Activated CD4-positive, alpha-beta T cell treated with anti-CD3 and anti-CD28 coated beads for 36 hours (primary cell): ENCODE measurements at regions not wholly inside any gene's neighbourhood (a gene's known extent, or its start where the extent isn't known, plus 50 kb on each side); places are given as distances from the start of the nearest gene placed in this dataset.

Experiments used
- ATAC-seq: fragments of 200-7000 bp; cut with Tn5 transposase; one replicate; pipeline ENCODE4 v1.10.0; 2021; ENCODE audit warnings: mild to moderate bottlenecking, moderate library complexity
- CTCF ChIA-PET: fragments of 350-600 bp; sonication (Branson Sonifier 250); formaldehyde crosslinking; loops from one replicate; lab custom pipeline; 2021; ENCODE audit warnings: antibody characterized with exemption; lab: Charles Lee
- POLR2A ChIA-PET: fragments of 350-600 bp; sonication (Branson Sonifier 250); formaldehyde crosslinking; loops from one replicate; lab custom pipeline; 2021; ENCODE audit warnings: antibody characterized with exemption, inconsistent platforms; lab: Charles Lee
- DNase-seq: peaks from one replicate; pipeline ENCODE4 v3.0.0-alpha.2; 2020
- H3K27ac Mint-ChIP-seq: one replicate; pipeline ENCODE4 v1.8.0; 2021; ENCODE audit warnings: mixed read lengths
- H3K27me3 Mint-ChIP-seq: one replicate; pipeline ENCODE4 v1.8.0; 2021; ENCODE audit warnings: mixed read lengths
- H3K36me3 Mint-ChIP-seq: one replicate; pipeline ENCODE4 v1.8.0; 2021; ENCODE audit warnings: low read depth, mixed read lengths
- H3K4me1 Mint-ChIP-seq: one replicate; pipeline ENCODE4 v1.8.0; 2021; ENCODE audit warnings: mixed read lengths
- H3K4me3 Mint-ChIP-seq: one replicate; pipeline ENCODE4 v1.8.0; 2021; ENCODE audit warnings: mild to moderate bottlenecking, moderate library complexity, mixed read lengths
- H3K9me3 Mint-ChIP-seq: one replicate; pipeline ENCODE4 v1.8.0; 2021; ENCODE audit warnings: low read depth, mixed read lengths
- intact Hi-C, 2 experiments: fragments of 100-400 bp; cut with DNase I in 1 of 2; cut with micrococcal nuclease in 1 of 2; formaldehyde crosslinking; loops; one replicate each; pipeline versions ENCODE4 v1.14.2 to v1.15.1; 2022 to 2024; cut with DNase I, micrococcal nuclease

DNA sequence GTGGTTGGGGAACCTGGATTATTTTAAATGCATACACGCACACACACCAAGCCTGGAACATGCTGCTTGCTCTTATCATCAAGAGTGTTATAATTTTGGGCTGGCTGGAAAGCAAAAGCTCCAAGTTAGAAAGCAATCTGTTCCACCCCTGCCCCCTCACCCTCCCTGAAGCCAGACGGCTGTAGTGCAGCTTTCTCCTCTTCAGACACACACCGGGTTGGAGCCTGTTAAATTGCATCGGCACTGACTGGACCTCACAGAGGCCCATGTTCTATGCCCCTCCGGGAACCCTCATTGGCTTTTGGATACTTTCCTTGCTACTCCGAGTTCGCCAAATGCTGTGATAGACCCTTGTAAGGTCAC, 90.6 kb upstream of the KCNJ15 start:
- no peak overlapping the region for H3K27ac Mint-ChIP-seq
- peaks cover under 1% of the 10 kb centered on the region for H3K27me3 Mint-ChIP-seq
- no peaks in the 10 kb centered on the region for H3K9me3 Mint-ChIP-seq
- ChIA-PET POLR2A (no interaction called here), CTCF (interaction anchor here (1.0 kb wide), 1 partner anchor 127 kb away, joined by 3 read pairs; no protein-coding TSS in a partner anchor)
- intact Hi-C loops: no loop called here
- no peaks in the 10 kb centered on the region for H3K36me3 Mint-ChIP-seq
- no peak for ATAC-seq
- no peaks in the 10 kb centered on the region for H3K4me1 Mint-ChIP-seq
- DNase-seq: no peak
- no peak overlapping the region for H3K4me3 Mint-ChIP-seq

DNA sequence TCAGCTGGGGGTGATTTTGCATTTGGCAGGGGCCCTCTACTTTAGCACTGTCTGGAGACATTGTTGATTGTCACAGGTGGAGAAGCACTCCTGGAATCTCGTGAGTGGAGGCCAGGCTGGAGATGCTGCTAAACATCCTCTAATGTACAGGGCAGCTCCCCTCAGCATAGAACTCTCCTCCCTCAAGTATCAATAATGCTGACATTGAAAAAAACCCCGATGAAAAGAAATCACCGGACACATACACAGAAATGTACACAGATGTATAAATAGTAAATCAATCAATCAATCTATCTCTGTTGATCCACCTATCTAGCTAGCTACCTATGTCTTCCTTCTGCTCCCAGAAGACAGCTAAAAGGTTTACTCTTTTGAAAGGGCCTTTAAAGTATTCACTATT, 89.4 kb upstream of the KCNJ15 start:
- Mint-ChIP-seq H3K4me1 (no peaks in the 10 kb centered on the region), H3K36me3 (no peaks in the 10 kb centered on the region), H3K27me3 (no peaks in the 10 kb centered on the region), H3K4me3 (no peak overlapping the region), H3K9me3 (no peaks in the 10 kb centered on the region), H3K27ac (no peak overlapping the region)
- ATAC-seq (no peak), DNase-seq (no peak)
- ChIA-PET POLR2A (interaction anchor here (0.6 kb wide), 1 partner anchor 465 kb away, joined by 3 read pairs; no protein-coding TSS in a partner anchor), CTCF (interaction anchor here (0.7 to 5.8 kb wide), 5 partner anchors 13 to 463 kb away, joined by 3 to 81 read pairs (median 4); no protein-coding TSS in a partner anchor)
- intact Hi-C loops: no loop called here

DNA sequence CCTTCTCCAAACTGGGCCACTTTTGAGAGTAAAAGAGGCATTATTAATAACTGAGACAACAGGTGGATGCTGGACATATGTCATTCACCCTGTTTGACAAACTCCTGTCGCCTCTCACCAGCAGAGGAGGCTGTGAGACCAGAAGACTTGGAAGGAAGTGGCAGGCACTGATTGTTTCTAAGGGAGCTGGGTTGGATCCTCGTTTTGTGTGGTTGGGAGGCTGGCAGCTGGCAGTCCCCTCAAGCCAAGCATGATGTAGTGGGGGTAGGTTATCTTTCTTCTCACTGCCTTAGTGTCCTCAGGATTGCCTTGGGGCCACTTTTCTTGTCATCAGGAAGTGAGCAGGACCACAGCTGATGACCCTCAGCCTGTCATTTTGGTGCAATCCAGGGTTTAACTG, 86.5 kb upstream of the KCNJ15 start:
- ChIA-PET POLR2A (no interaction called here), CTCF (interaction anchor here (1.3 to 5.8 kb wide), 3 partner anchors 11 to 182 kb away, joined by 3 to 81 read pairs (median 8); no protein-coding TSS in a partner anchor)
- H3K27me3 Mint-ChIP-seq: no peaks in the 10 kb centered on the region
- ATAC-seq (no peak), DNase-seq (peak; percentile 37)
- H3K4me3 Mint-ChIP-seq: no peak overlapping the region
- no peaks in the 10 kb centered on the region for H3K9me3 Mint-ChIP-seq
- no peaks in the 10 kb centered on the region for H3K4me1 Mint-ChIP-seq
- intact Hi-C loops: no loop called here
- H3K27ac Mint-ChIP-seq: no peak overlapping the region
- no peaks in the 10 kb centered on the region for H3K36me3 Mint-ChIP-seq

DNA sequence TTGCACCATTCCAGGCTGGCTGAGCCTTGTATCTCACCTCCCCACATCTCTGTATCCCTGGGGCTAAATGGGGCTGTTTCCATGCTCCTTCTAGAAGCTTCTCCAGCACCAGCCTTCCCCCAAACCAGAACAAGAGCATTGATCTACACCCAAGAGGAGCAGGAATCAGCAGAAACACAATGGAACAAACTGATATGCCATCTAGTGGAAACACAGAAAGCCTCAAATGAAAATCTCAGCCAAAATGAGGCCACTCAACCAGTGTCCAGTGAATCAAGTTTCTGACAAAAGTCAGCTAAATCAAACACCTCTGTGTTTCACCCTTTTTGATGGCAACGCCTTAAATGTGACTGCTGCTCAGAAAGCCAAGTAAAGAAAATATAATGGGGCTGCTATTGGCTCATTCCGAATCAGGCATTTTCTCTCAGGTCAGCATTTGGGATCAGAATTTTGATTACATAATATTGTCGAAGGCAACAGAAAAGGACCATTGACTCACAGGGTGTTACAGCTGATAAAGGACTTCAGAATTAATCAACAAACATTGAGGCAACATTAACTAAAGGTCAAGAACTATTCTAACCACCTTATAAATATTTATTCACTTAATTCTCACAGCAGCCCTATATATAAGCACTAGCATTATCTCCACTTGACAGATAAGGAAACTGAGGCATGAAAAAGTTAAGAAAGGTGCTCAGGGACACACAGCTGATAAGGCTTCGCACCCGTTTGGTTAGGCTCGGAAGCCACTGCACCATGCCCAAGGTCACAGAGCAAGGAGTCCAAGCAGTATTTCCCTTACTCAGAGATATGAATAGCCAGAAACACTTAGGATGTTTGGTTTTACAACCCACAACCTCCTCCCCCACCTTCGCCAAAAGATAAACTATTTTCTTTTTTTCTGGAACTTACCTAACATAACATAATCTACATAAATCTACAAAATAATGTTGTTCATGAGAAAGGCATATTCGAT, 85.8 kb upstream of the KCNJ15 start:
- no peak for DNase-seq
- no peak overlapping the region for H3K27ac Mint-ChIP-seq
- no peaks in the 10 kb centered on the region for H3K9me3 Mint-ChIP-seq
- H3K4me1 Mint-ChIP-seq: no peaks in the 10 kb centered on the region
- H3K4me3 Mint-ChIP-seq: no peak overlapping the region
- no peaks in the 10 kb centered on the region for H3K36me3 Mint-ChIP-seq
- ChIA-PET POLR2A (no interaction called here), CTCF (interaction anchor here (0.6 to 5.8 kb wide), 6 partner anchors 12 to 853 kb away, joined by 3 to 81 read pairs (median 4); no protein-coding TSS in a partner anchor)
- intact Hi-C loops: no loop called here
- no peaks in the 10 kb centered on the region for H3K27me3 Mint-ChIP-seq
- ATAC-seq: no peak

DNA sequence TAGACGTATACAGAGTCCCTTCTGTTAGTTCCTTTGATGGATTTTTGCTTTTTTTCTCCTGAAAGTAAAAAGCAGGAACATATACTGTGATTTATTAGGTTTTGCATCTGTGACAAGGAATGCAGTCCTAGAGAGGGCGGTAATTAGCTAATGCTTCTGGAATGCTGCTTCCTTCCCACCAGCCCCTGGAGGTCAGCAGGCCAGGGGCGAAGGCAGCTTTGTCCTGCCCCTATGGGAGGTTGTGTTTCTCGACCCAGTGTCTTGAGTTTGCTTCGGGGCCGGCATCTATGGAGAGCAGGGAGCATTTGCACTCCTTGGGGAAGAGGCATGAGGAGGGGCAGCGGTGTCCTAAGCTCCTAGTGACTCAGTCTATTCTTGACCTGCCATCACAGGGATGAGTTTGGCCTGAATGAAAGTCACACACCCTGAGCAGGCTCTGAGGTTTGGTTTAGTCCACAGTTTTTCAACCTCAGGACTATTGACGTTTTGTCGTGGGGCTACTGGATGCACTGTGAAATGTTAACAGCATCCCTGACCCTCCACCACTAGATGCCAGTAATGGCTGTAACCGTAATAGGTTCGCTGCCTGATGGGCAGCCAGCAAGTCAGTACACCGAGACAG, 85.0 kb upstream of the KCNJ15 start:
- Mint-ChIP-seq H3K27me3 (no peaks in the 10 kb centered on the region), H3K36me3 (no peaks in the 10 kb centered on the region), H3K4me1 (no peaks in the 10 kb centered on the region), H3K9me3 (no peaks in the 10 kb centered on the region), H3K27ac (no peak overlapping the region), H3K4me3 (no peak overlapping the region)
- ChIA-PET CTCF (interaction anchor here (0.6 to 5.8 kb wide), 5 partner anchors 12 to 854 kb away, joined by 3 to 81 read pairs (median 4); no protein-coding TSS in a partner anchor), POLR2A (no interaction called here)
- intact Hi-C loops: no loop called here
- ATAC-seq (no peak), DNase-seq (no peak)

DNA sequence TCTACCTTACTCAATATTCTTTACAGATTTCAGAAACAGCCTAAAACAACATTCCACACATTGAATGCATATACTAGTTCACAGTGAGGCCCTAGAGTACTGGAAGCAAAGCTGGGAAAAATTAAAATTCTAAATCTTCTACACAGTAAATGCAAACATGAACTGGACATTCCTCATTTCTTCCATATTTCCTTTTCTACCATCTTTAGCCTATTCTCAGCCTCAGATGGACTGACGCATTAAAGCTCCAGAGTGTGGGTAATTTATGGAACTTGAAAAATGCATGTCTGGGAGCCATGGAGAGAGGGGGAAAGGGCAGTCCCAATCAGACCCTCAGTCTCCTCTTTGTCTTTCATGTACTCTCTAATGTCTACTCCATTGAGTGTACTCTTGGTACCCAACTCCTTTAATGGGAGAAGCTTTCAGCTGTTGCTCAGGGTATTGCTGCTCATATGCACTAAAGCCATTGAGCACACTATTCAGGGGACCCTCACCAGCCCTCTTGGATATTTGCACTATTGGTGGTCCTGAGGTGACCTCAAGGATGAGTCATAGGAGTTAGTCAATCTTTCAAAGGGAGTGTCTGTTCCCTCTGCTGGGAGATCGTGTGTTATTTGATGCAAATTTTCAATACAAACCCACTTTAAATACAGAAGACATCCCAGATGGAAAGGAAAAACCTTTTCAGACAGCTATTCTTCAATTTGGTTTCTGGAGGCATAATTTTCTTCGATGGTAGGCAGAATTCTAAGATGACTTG, 83.3 kb upstream of the KCNJ15 start:
- H3K27ac Mint-ChIP-seq: no peak overlapping the region
- DNase-seq: no peak
- POLR2A ChIA-PET: no interaction called here
- ATAC-seq: no peak
- H3K4me3 Mint-ChIP-seq: no peak overlapping the region
- intact Hi-C loops: no loop called here
- no peaks in the 10 kb centered on the region for H3K9me3 Mint-ChIP-seq
- CTCF ChIA-PET: interaction anchor here (0.8 to 1.7 kb wide), 4 partner anchors 16 to 182 kb away, joined by 3 to 6 read pairs (median 3); no protein-coding TSS in a partner anchor
- no peaks in the 10 kb centered on the region for H3K27me3 Mint-ChIP-seq
- no peaks in the 10 kb centered on the region for H3K4me1 Mint-ChIP-seq
- H3K36me3 Mint-ChIP-seq: no peaks in the 10 kb centered on the region

DNA sequence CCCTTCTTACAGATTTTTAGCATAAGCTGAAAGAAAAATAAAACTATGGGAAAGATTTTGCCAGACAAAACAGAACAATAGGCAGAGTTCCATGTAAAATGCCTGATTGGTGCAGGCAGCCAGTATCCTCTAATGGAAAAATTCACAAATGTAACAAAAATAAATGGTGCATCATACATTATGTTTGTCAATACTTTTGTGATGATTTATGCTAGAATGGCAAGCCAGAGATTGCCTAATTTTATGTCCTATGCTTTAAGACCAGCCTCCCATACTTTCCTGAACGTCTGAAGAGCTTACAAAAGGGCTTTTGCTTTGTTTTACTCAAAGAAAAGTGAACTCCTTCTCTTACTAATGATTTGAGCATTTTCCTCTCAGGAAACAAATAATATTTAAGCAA, 81.5 kb upstream of the KCNJ15 start:
- Mint-ChIP-seq H3K27ac (no peak overlapping the region), H3K4me1 (peaks cover 6% of the 10 kb centered on the region), H3K36me3 (no peaks in the 10 kb centered on the region), H3K9me3 (no peaks in the 10 kb centered on the region), H3K4me3 (no peak overlapping the region), H3K27me3 (peaks cover 2% of the 10 kb centered on the region)
- ATAC-seq (no peak), DNase-seq (no peak)
- CTCF ChIA-PET: no interaction called here
- POLR2A ChIA-PET: no interaction called here
- intact Hi-C loops: no loop called here

DNA sequence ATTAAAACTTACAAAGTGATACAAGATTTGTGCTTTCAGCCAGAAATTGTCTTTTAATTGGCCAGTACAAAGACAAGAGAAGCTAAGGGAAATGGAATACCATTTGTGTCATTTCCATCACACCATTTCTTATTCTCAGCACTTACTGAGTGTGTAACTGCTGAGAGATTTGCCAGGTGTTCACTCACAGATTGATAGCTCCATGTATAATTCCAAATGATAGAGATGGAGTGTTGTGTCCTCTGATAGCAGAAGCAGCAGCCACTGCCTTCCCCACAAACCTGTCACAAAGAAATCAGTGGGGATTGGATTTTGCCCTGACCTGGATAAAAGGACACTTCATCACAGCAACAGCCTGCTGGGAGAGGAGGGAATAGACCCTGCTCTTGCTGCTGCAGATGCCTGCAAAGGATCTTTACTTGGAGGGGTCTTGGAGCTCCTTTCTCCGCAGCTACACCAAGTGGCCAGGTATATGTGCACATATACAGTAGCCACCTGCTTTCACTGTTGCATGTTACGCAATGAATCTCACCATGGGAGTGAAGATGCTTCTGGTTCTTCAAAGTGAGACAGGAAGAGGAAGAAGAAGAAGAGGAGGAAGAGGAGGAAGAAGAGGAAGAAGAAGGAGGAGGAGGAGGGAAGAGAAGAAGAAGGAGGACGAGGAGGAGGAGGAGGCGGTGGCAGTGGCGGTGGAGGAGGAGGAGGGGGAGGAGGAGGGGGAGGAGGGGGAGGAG, 78.7 kb upstream of the KCNJ15 start:
- intact Hi-C loops: no loop called here
- no peaks in the 10 kb centered on the region for H3K9me3 Mint-ChIP-seq
- peaks cover 6% of the 10 kb centered on the region for H3K4me1 Mint-ChIP-seq
- H3K36me3 Mint-ChIP-seq: no peaks in the 10 kb centered on the region
- H3K27me3 Mint-ChIP-seq: peaks cover 2% of the 10 kb centered on the region
- ATAC-seq (no peak), DNase-seq (no peak)
- H3K4me3 Mint-ChIP-seq: no peak overlapping the region
- POLR2A ChIA-PET: no interaction called here
- no peak overlapping the region for H3K27ac Mint-ChIP-seq
- CTCF ChIA-PET: interaction anchor here (1.1 to 1.3 kb wide), 2 partner anchors 9 to 18 kb away, joined by 3 read pairs; no protein-coding TSS in a partner anchor

DNA sequence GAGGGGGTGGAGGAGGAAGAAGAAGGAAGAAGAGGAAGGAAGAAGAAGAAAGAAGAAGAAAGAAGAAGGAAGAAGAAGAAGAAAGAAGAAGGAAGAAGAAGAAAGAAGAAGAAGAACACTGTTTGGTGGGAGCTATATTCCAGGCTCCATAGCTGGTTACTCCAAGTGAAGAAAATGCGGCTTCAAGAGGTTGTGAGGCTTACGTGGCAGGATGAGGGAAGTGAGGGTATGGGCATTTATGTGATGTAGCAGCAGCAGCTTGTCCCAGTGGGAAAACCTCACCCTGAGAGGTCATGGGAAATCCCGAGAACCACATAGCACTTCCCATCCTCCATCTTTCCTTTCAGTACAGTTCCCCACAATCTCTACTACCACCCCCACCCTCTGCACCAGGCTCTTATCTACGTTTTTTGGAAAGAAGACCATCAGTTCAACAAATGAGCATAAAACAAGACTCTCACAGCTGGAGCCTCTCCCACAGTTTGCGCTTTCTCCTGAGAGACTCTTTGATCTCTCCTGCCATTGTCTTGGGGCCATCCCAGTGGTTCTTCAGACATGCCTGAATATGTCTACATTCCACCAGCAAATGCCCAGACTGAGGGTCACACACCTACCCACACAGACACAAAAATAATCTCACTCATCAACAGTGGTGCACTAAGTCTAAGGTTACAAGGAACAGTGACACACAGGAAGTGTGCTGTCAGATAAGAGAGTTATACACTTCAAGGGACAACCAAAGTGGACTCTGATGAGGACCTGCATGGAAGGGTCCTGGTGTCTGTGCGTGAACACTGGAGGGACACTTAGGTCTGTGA, 77.9 kb upstream of the KCNJ15 start:
- H3K27me3 Mint-ChIP-seq: peaks cover 7% of the 10 kb centered on the region
- no peaks in the 10 kb centered on the region for H3K36me3 Mint-ChIP-seq
- intact Hi-C loops: no loop called here
- ChIA-PET POLR2A (no interaction called here), CTCF (interaction anchor here (0.6 to 1.3 kb wide), 4 partner anchors 10 to 958 kb away, joined by 3 to 5 read pairs (median 4); no protein-coding TSS in a partner anchor)
- H3K4me1 Mint-ChIP-seq: peaks cover 6% of the 10 kb centered on the region
- no peak overlapping the region for H3K4me3 Mint-ChIP-seq
- peaks cover under 1% of the 10 kb centered on the region for H3K9me3 Mint-ChIP-seq
- no peak overlapping the region for H3K27ac Mint-ChIP-seq
- ATAC-seq (no peak), DNase-seq (no peak)

DNA sequence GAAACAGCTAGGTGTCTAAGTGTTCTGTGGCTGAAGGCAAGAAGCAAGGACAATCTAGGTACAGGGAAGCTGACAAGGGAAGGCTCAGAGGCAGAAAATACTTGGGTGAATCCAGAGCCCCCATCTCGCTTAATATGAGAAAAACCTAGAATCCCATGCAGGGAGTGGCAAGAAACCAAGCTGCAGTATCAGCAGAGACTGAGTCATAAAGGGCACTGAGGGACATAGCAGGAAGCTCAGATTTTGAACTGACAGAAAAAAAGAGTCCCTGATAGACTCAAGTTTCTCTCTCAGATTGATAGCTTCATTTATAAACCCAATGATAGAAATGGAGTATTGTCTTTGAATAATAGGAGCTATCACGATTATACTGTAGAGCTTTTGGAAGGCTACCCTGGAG, 77.3 kb upstream of the KCNJ15 start:
- DNase-seq (no peak), ATAC-seq (no peak)
- ChIA-PET CTCF (interaction anchor here (0.6 to 1.5 kb wide), 5 partner anchors 11 to 958 kb away, joined by 3 to 5 read pairs (median 4); no protein-coding TSS in a partner anchor), POLR2A (no interaction called here)
- intact Hi-C loops: no loop called here
- peaks cover 7% of the 10 kb centered on the region for H3K27me3 Mint-ChIP-seq
- no peak overlapping the region for H3K27ac Mint-ChIP-seq
- H3K36me3 Mint-ChIP-seq: no peaks in the 10 kb centered on the region
- H3K4me1 Mint-ChIP-seq: peaks cover 6% of the 10 kb centered on the region
- H3K4me3 Mint-ChIP-seq: no peak overlapping the region
- peaks cover 2% of the 10 kb centered on the region for H3K9me3 Mint-ChIP-seq
